Psoas muscle (tissue), 7 donors: ENCODE measurements at regions not wholly inside any gene's neighbourhood (a gene's known extent, or its start where the extent isn't known, plus 50 kb on each side); places are given as distances from the start of the nearest gene placed in this dataset.
"Not testable (repeated sequence)": the region's sequence is repeated elsewhere in the genome, so short reads cannot be mapped to it uniquely, and the experiment has no call there.

Experiments
- ATAC-seq, 4 donors: fragments of 200-7000 bp; cut with Tn5 transposase; one replicate each; pipeline ENCODE4 v1.9.1; 2020; ENCODE audit warnings: moderate library complexity in 3 of 4, mild to moderate bottlenecking in 2 of 4
- DNase-seq, 2 donors: peaks; one replicate each; pipeline ENCODE4 v3.0.0-alpha.2; 2020
- H3K27ac ChIP-seq: fragments of 200-600 bp; one replicate; pipeline ENCODE4 v1.8.0; 2022
- H3K27me3 ChIP-seq, 3 donors: fragments of 200-600 bp in 1 of 3; one replicate each; pipeline versions ENCODE4 v1.6.1 to v1.8.0; 2013 to 2022; ENCODE audit warnings: low read length in 2 of 3, mild to moderate bottlenecking in 2 of 3, moderate library complexity in 1 of 3; ENCODE audit not compliant: insufficient read depth in 3 of 3
- H3K36me3 ChIP-seq, 2 donors: fragments of 200-600 bp in 1 of 2; one replicate each; pipeline versions ENCODE4 v1.6.1 to v1.8.0; 2013 to 2022; ENCODE audit warnings: low read depth in 1 of 2, mild to moderate bottlenecking in 1 of 2, moderate library complexity in 1 of 2; ENCODE audit not compliant: insufficient read depth in 1 of 2
- H3K4me1 ChIP-seq: fragments of 200-600 bp; one replicate; pipeline ENCODE4 v1.8.0; 2022
- H3K4me3 ChIP-seq: fragments of 200-600 bp; one replicate; pipeline ENCODE4 v1.8.0; 2022; ENCODE audit warnings: mild to moderate bottlenecking
- H3K9me3 ChIP-seq: fragments of 200-600 bp; one replicate; pipeline ENCODE4 v1.8.0; 2022
- WGBS, 3 donors: extraction: QIAGEN DNeasy Blood & Tissue Kit; methylation state at CpG; one replicate each; pipeline versions ENCODE4 v1.1.6 to v1.1.7; 2013; 5-methylcytosine and 5-hydroxymethylcytosine counted together
- intact Hi-C, 2 donors: fragments of 100-400 bp; cut with DNase I; formaldehyde crosslinking; loops; one replicate each; pipeline versions ENCODE4 v1.11.0 to v1.14.2; 2022
- donor health status: healthy with polysubstance abuse.
- donor health status: DM: no; HTN: no; CAD: no; lungs with moderate emphysema.
- donor health status: Bipolar disorder and iron deficiency.
- donor health status: healthy.
- donor health status: DM: yes; HTN: yes; CAD: no.
- donor health status: DM: no; HTN: no; CAD: no.
- donor health status: DM: yes; HTN: yes; CAD: no.

DNA sequence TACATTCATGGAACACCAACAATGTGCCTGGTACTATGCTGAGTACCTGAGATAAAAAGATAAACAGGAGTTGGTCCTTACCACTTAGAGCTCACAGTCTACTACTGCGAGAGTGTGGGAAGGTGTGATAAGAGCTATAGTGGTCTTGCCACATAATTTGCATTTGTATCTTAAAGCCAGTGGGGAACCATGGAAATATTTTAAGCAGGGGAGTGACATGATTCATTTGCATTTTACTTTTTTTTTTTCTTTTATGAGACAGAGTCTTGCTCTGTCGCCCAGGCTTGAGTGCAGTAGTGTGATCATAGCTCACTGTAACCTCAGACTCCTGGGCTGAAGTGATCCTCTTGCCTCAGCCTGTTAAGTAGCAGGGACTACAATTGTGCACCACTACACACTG lies 53.6 kb downstream of the SRGAP2 start:
- ATAC-seq, DNase-seq, H3K27me3 ChIP-seq, H3K4me3 ChIP-seq, H3K27ac ChIP-seq, H3K4me1 ChIP-seq, intact Hi-C loops, H3K9me3 ChIP-seq, H3K36me3 ChIP-seq: not testable (repeated sequence)
- no CpG with 5 or more reads among the region's 2 CpGs for WGBS, 3 donors

- H3K27ac ChIP-seq, DNase-seq, H3K4me1 ChIP-seq, intact Hi-C loops, ATAC-seq, H3K9me3 ChIP-seq, H3K36me3 ChIP-seq, H3K27me3 ChIP-seq, H3K4me3 ChIP-seq: not testable (repeated sequence)
- 91 to 94% (median 92%) methylated on average over 3 to 4 of the region's 5 CpGs for WGBS, 3 donors
Measured at GRCh38 chr1:206261473-206261872, 58.1 kb downstream of the SRGAP2 start.

- 80 to 92% methylated on average over 1 of the region's 2 CpGs; no CpG with 5 or more reads in 1 of the 3 donors for WGBS, 3 donors
- H3K27me3 ChIP-seq, H3K9me3 ChIP-seq, H3K4me3 ChIP-seq, H3K4me1 ChIP-seq, H3K27ac ChIP-seq, ATAC-seq, DNase-seq, intact Hi-C loops, H3K36me3 ChIP-seq: not testable (repeated sequence)
Measured at GRCh38 chr1:206262424-206262823, 59.1 kb downstream of the SRGAP2 start.

DNA sequence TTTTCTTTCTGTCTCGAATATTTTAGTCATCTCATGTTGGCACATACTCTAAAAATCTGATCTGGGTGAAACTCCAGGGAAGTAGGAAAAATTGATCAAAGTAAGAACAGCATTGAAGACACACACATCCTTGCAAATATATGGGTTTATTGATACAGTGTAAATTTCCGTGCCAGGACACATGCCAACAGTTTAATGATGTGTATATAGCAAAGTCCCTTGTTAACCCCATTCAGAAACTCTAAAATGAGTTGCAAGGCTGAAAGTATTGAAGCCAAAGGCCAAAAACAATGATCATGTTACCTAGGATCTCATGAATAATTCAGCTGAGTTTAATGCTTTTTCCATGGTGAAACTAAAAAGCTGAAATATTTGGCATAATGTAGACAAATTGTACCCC lies 61.6 kb downstream of the SRGAP2 start:
- H3K9me3 ChIP-seq, H3K27me3 ChIP-seq, H3K4me3 ChIP-seq, H3K27ac ChIP-seq, ATAC-seq, intact Hi-C loops, DNase-seq, H3K36me3 ChIP-seq, H3K4me1 ChIP-seq: not testable (repeated sequence)
- WGBS, 3 donors: no CpG with 5 or more reads among the region's 2 CpGs

- H3K27me3 ChIP-seq, DNase-seq, H3K4me1 ChIP-seq, H3K36me3 ChIP-seq, H3K27ac ChIP-seq, ATAC-seq, intact Hi-C loops, H3K4me3 ChIP-seq, H3K9me3 ChIP-seq: not testable (repeated sequence)
- no CpG with 5 or more reads among the region's 4 CpGs for WGBS, 3 donors
Measured at GRCh38 chr1:206271153-206271552, 67.8 kb downstream of the SRGAP2 start.

DNA sequence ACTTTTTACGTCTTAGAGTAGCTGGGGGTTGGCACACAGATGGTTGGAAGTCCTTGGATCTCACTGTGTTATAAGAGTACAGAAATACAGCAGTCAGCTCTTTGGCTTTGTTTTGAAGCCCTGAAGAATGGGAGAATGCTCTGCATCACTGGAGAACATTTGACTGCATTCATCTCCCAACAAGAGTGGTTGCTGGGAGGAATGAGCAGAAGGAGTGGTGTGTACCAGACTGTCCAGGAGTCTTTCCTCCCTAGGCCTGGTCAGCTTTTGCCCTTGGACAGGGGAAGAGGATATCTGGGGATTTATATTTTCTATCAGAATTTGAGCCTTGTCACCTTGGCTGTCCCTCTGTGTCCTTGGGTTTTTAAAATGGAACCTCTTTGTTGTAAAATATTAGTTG lies 69.8 kb downstream of the SRGAP2 start:
- ATAC-seq, intact Hi-C loops, H3K4me1 ChIP-seq, H3K27me3 ChIP-seq, H3K4me3 ChIP-seq, H3K27ac ChIP-seq, DNase-seq, H3K36me3 ChIP-seq, H3K9me3 ChIP-seq: not testable (repeated sequence)
- WGBS, 3 donors: 33% methylated on average over 1 of the region's 1 CpG; no CpG with 5 or more reads in 2 of the 3 donors

GRCh38 chr1:206276143-206276542 lies 72.8 kb downstream of the SRGAP2 start:
- H3K27me3 ChIP-seq, H3K9me3 ChIP-seq, H3K4me1 ChIP-seq, DNase-seq, intact Hi-C loops, H3K36me3 ChIP-seq, ATAC-seq, H3K27ac ChIP-seq, H3K4me3 ChIP-seq: not testable (repeated sequence)
- 17 to 22% (median 20%) methylated on average over 1 of the region's 2 CpGs for WGBS, 3 donors

GRCh38 chr1:206278683-206279082 lies 75.3 kb downstream of the SRGAP2 start:
- WGBS, 3 donors: 63 to 73% (median 72%) methylated on average over 2 to 3 of the region's 4 CpGs
- H3K27me3 ChIP-seq, ATAC-seq, intact Hi-C loops, H3K9me3 ChIP-seq, H3K27ac ChIP-seq, H3K36me3 ChIP-seq, DNase-seq, H3K4me1 ChIP-seq, H3K4me3 ChIP-seq: not testable (repeated sequence)

GRCh38 chr1:206280683-206281082 lies 77.3 kb downstream of the SRGAP2 start:
- intact Hi-C loops, DNase-seq: not testable (repeated sequence)
- peak in 1 of 4 donors; percentile 51 for ATAC-seq

GRCh38 chr1:206281912-206282654 lies 78.7 kb downstream of the SRGAP2 start:
- H3K9me3 ChIP-seq, H3K36me3 ChIP-seq, intact Hi-C loops, H3K27ac ChIP-seq, H3K4me1 ChIP-seq, DNase-seq, H3K27me3 ChIP-seq, H3K4me3 ChIP-seq: not testable (repeated sequence)
- WGBS, 3 donors: no CpG with 5 or more reads among the region's 2 CpGs
- peak in 2 of 4 donors; percentile 21 to 59 for ATAC-seq

More at GRCh38 chr1:206280683-206281082, 77.3 kb downstream of the SRGAP2 start:
- H3K27me3 ChIP-seq, H3K9me3 ChIP-seq, H3K27ac ChIP-seq, H3K4me3 ChIP-seq, H3K36me3 ChIP-seq, H3K4me1 ChIP-seq: not testable (repeated sequence)
- WGBS, 3 donors: 60 to 71% (median 71%) methylated on average over 1 of the region's 3 CpGs

GRCh38 chr1:206285024-206285960 lies 82.0 kb downstream of the SRGAP2 start:
- H3K36me3 ChIP-seq, DNase-seq, H3K9me3 ChIP-seq, H3K4me1 ChIP-seq, H3K27ac ChIP-seq, H3K27me3 ChIP-seq, H3K4me3 ChIP-seq, intact Hi-C loops, ATAC-seq: not testable (repeated sequence)
- WGBS, 3 donors: 92 to 100% (median 94%) methylated on average over 5 to 6 of the region's 10 CpGs
